ENCODE measurements at regions not wholly inside any gene's neighbourhood (a gene's known extent, or its start where the extent isn't known, plus 50 kb on each side); places are given as distances from the start of the nearest gene placed in this dataset.
"Not testable (repeated sequence)": the region's sequence is repeated elsewhere in the genome, so short reads cannot be mapped to it uniquely, and the experiment has no call there.

- Mint-ChIP-seq H3K4me1 (ENCODE audit: unreplicated experiment) (no peaks in the 10 kb centered on the region), H3K4me3 (ENCODE audit: unreplicated experiment) (no peak overlapping the region), H3K27ac (ENCODE audit: unreplicated experiment) (no peak overlapping the region), H3K27me3 (ENCODE audit: unreplicated experiment) (no peaks in the 10 kb centered on the region), H3K9me3 (ENCODE audit: unreplicated experiment) (no peaks in the 10 kb centered on the region), H3K36me3 (ENCODE audit: low read depth, unreplicated experiment) (no peaks in the 10 kb centered on the region)
- TF ChIP-seq CTCF (IDR thresholded peaks at IDR 0.05; ENCODE audit: unreplicated experiment), result no peak
- DNase-seq (ENCODE audit: low spot score), result no peak
These were observed 379.0 kb upstream of the SGO1 start for GRCh38 chr3:20564966-20565365.

- Mint-ChIP-seq H3K36me3 (ENCODE audit: low read depth, unreplicated experiment) (no peaks in the 10 kb centered on the region), H3K27me3 (ENCODE audit: unreplicated experiment) (no peaks in the 10 kb centered on the region), H3K9me3 (ENCODE audit: unreplicated experiment) (no peaks in the 10 kb centered on the region), H3K4me1 (ENCODE audit: unreplicated experiment) (no peaks in the 10 kb centered on the region), H3K27ac (ENCODE audit: unreplicated experiment) (no peak overlapping the region), H3K4me3 (ENCODE audit: unreplicated experiment) (no peak overlapping the region)
- TF ChIP-seq CTCF (IDR thresholded peaks at IDR 0.05; ENCODE audit: unreplicated experiment), result no peak
- no peak for DNase-seq (ENCODE audit: low spot score)
These were observed 378.0 kb upstream of the SGO1 start for GRCh38 chr3:20563985-20564384.

GRCh38 chr3:20563251-20563650 is 377.2 kb upstream of the SGO1 start:
- DNase-seq (ENCODE audit: low spot score), result no peak
- Mint-ChIP-seq H3K36me3 (ENCODE audit: low read depth, unreplicated experiment) (no peaks in the 10 kb centered on the region), H3K4me3 (ENCODE audit: unreplicated experiment) (no peak overlapping the region), H3K27ac (ENCODE audit: unreplicated experiment) (no peak overlapping the region), H3K9me3 (ENCODE audit: unreplicated experiment) (no peaks in the 10 kb centered on the region), H3K4me1 (ENCODE audit: unreplicated experiment) (no peaks in the 10 kb centered on the region), H3K27me3 (ENCODE audit: unreplicated experiment) (no peaks in the 10 kb centered on the region)
- no peak for TF ChIP-seq CTCF (IDR thresholded peaks at IDR 0.05; ENCODE audit: unreplicated experiment)

- no peak for TF ChIP-seq CTCF (IDR thresholded peaks at IDR 0.05; ENCODE audit: unreplicated experiment)
- Mint-ChIP-seq H3K27ac (ENCODE audit: unreplicated experiment) (no peak overlapping the region), H3K4me3 (ENCODE audit: unreplicated experiment) (no peak overlapping the region), H3K36me3 (ENCODE audit: low read depth, unreplicated experiment) (no peaks in the 10 kb centered on the region), H3K4me1 (ENCODE audit: unreplicated experiment) (no peaks in the 10 kb centered on the region), H3K27me3 (ENCODE audit: unreplicated experiment) (no peaks in the 10 kb centered on the region), H3K9me3 (ENCODE audit: unreplicated experiment) (no peaks in the 10 kb centered on the region)
- no peak for DNase-seq (ENCODE audit: low spot score)
These were observed 375.2 kb upstream of the SGO1 start for GRCh38 chr3:20561166-20561565.

GRCh38 chr3:20560446-20560845 is 374.4 kb upstream of the SGO1 start:
- DNase-seq (ENCODE audit: low spot score); H3K36me3 Mint-ChIP-seq (ENCODE audit: low read depth, unreplicated experiment); H3K27ac Mint-ChIP-seq (ENCODE audit: unreplicated experiment); H3K27me3 Mint-ChIP-seq (ENCODE audit: unreplicated experiment); H3K4me1 Mint-ChIP-seq (ENCODE audit: unreplicated experiment); H3K9me3 Mint-ChIP-seq (ENCODE audit: unreplicated experiment); H3K4me3 Mint-ChIP-seq (ENCODE audit: unreplicated experiment): not testable (repeated sequence)

- DNase-seq (ENCODE audit: low spot score), result no peak
- no peak overlapping the region for H3K4me3 Mint-ChIP-seq (ENCODE audit: unreplicated experiment)
- no peaks in the 10 kb centered on the region for H3K27me3 Mint-ChIP-seq (ENCODE audit: unreplicated experiment)
- H3K27ac Mint-ChIP-seq (ENCODE audit: unreplicated experiment), result no peak overlapping the region
- TF ChIP-seq CTCF (IDR thresholded peaks at IDR 0.05; ENCODE audit: unreplicated experiment), result no peak
- H3K36me3 Mint-ChIP-seq (ENCODE audit: low read depth, unreplicated experiment), result no peaks in the 10 kb centered on the region
- peaks cover 5% of the 10 kb centered on the region for H3K4me1 Mint-ChIP-seq (ENCODE audit: unreplicated experiment)
- no peaks in the 10 kb centered on the region for H3K9me3 Mint-ChIP-seq (ENCODE audit: unreplicated experiment)
These were observed 372.2 kb upstream of the SGO1 start for GRCh38 chr3:20558161-20558560.
